ENCODE measurements at regions not wholly inside any gene's neighbourhood (a gene's known extent, or its start where the extent isn't known, plus 50 kb on each side); places are given as distances from the start of the nearest gene placed in this dataset.
"Not testable (repeated sequence)": the region's sequence is repeated elsewhere in the genome, so short reads cannot be mapped to it uniquely, and the experiment has no call there.

DNA sequence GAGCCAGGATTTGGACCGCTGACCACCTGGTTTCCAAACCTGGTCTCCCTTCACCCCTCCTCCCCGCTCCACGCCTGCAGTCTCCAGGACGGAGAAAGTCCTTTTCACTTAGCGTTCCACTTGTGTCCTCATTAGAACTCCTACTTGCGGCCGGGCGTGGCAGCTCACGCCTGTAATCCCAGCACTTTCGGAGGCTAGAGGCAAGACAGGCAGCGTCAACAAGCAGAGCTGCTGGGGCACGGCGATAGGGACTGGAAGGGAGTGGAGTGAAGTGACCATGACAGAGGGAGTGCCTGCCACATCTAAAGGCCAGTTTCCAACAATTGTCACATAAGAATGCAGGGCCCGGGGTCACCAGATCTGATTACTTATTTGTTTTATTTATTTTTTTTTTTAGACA lies 132.5 kb upstream of the NCOR2 start:
- H3K4me3 ChIP-seq (ENCODE audit: low read depth in 1 of 2, low read length in 2 of 2): no peak overlapping the region
- no peak overlapping the region for H2AFZ ChIP-seq (ENCODE audit: low read depth, low read length)
- H3K27me3 ChIP-seq (ENCODE audit: insufficient read depth, low read length, poor library complexity): no peaks in the 10 kb centered on the region
- no peak for TF ChIP-seq EZH2 (IDR thresholded peaks at IDR 0.05; ENCODE audit: borderline replicate concordance, low read depth, low read length, severe bottlenecking)
- TF ChIP-seq, protein P1, sequence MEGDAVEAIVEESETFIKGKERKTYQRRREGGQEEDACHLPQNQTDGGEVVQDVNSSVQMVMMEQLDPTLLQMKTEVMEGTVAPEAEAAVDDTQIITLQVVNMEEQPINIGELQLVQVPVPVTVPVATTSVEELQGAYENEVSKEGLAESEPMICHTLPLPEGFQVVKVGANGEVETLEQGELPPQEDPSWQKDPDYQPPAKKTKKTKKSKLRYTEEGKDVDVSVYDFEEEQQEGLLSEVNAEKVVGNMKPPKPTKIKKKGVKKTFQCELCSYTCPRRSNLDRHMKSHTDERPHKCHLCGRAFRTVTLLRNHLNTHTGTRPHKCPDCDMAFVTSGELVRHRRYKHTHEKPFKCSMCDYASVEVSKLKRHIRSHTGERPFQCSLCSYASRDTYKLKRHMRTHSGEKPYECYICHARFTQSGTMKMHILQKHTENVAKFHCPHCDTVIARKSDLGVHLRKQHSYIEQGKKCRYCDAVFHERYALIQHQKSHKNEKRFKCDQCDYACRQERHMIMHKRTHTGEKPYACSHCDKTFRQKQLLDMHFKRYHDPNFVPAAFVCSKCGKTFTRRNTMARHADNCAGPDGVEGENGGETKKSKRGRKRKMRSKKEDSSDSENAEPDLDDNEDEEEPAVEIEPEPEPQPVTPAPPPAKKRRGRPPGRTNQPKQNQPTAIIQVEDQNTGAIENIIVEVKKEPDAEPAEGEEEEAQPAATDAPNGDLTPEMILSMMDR (IDR thresholded peaks at IDR 0.05; ENCODE audit: borderline replicate concordance, extremely low read depth, low read length, poor library complexity, severe bottlenecking): no peak
- ATAC-seq (ENCODE audit: insufficient read depth, low read depth) (no peak), DNase-seq (no peak)
- H3K79me2 ChIP-seq (ENCODE audit: insufficient read depth, low read length): no peaks in the 10 kb centered on the region
- no peaks in the 10 kb centered on the region for H4K20me1 ChIP-seq (ENCODE audit: insufficient read depth, low read length)
- H3K9ac ChIP-seq (ENCODE audit: low read depth, low read length): no peak overlapping the region
- H3K4me2 ChIP-seq (ENCODE audit: insufficient read depth, low read length): no peak overlapping the region
- no peaks in the 10 kb centered on the region for H3K36me3 ChIP-seq (ENCODE audit: insufficient read depth, low read length)
- no peak overlapping the region for H3K27ac ChIP-seq (ENCODE audit: low read length)
- H3K9me3 ChIP-seq (ENCODE audit: insufficient read depth, low read length, severe bottlenecking): no peaks in the 10 kb centered on the region
- peaks cover under 1% of the 10 kb centered on the region for H3K4me1 ChIP-seq (ENCODE audit: insufficient read depth, low read length)

DNA sequence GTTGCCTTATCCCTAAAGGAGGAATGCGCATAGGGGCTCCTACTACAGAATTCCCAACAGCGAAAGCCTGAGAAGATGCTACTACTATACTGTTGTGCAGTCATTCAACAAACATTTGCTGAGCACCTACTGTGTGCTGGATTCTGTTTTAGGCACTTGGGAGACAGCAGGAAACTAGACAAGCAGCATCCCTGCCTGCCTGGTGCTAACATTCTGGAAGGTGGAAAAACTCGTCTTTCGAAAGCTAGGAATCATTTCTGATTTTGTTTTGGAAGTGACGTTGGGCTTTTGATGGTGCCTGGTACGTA lies 131.5 kb upstream of the NCOR2 start:
- no peak for TF ChIP-seq EZH2 (IDR thresholded peaks at IDR 0.05; ENCODE audit: borderline replicate concordance, low read depth, low read length, severe bottlenecking)
- TF ChIP-seq, protein P1 (IDR thresholded peaks at IDR 0.05; ENCODE audit: borderline replicate concordance, extremely low read depth, low read length, poor library complexity, severe bottlenecking): no peak
- no peaks in the 10 kb centered on the region for H3K27me3 ChIP-seq (ENCODE audit: insufficient read depth, low read length, poor library complexity)
- no peak for ATAC-seq (ENCODE audit: insufficient read depth, low read depth)
- no peak overlapping the region for H3K9ac ChIP-seq (ENCODE audit: low read depth, low read length)
- no peak overlapping the region for H3K27ac ChIP-seq (ENCODE audit: low read length)
- H3K36me3 ChIP-seq (ENCODE audit: insufficient read depth, low read length): no peaks in the 10 kb centered on the region
- no peaks in the 10 kb centered on the region for H3K9me3 ChIP-seq (ENCODE audit: insufficient read depth, low read length, severe bottlenecking)
- no peak overlapping the region for H2AFZ ChIP-seq (ENCODE audit: low read depth, low read length)
- H3K4me2 ChIP-seq (ENCODE audit: insufficient read depth, low read length): no peak overlapping the region
- H3K79me2 ChIP-seq (ENCODE audit: insufficient read depth, low read length): no peaks in the 10 kb centered on the region
- no peak overlapping the region for H3K4me3 ChIP-seq (ENCODE audit: low read depth in 1 of 2, low read length in 2 of 2)
- no peaks in the 10 kb centered on the region for H4K20me1 ChIP-seq (ENCODE audit: insufficient read depth, low read length)
- DNase-seq: no peak
- H3K4me1 ChIP-seq (ENCODE audit: insufficient read depth, low read length): peaks cover 10% of the 10 kb centered on the region

DNA sequence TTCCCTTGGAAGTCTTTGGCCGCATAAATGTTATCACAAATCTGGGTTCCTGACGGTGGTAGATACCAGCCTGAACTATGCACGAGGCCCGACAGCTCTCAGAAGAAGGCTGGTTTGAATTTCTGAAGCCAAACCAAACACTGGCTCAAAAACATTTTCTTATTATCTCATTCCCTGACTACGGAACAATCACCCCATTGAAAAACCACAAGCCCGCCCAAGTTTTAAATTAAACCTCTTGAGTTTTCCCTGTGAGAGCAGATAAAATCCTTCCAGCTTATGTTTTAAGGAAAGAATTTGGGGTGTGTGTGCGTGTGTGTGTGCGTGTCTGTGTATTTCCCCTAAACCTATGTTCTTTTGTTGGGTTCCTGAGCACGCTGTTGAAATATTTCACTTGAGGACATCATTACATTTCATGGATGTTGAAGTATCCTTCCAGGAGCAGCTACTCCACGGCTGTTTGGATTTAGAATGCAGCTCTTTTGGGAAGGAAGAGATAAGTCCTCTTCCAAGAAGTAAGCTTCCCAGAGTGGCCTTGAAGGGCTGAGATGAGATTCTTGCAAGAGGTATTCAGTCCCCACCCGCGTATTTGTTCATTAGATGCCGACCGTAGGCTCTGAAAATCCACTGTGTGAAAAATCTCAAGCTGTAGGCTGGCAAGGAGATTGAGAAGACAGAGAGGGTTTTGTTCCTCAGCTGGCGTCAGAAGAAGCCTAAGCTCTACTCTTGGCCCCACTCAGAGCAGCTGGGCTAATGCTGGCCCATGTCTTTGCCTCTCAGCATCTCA lies 131.0 kb upstream of the NCOR2 start:
- no peaks in the 10 kb centered on the region for H3K36me3 ChIP-seq (ENCODE audit: insufficient read depth, low read length)
- peaks cover 15% of the 10 kb centered on the region for H3K4me1 ChIP-seq (ENCODE audit: insufficient read depth, low read length)
- no peak overlapping the region for H3K9ac ChIP-seq (ENCODE audit: low read depth, low read length)
- no peak overlapping the region for H3K4me3 ChIP-seq (ENCODE audit: low read depth in 1 of 2, low read length in 2 of 2)
- H3K27ac ChIP-seq (ENCODE audit: low read length): no peak overlapping the region
- H3K4me2 ChIP-seq (ENCODE audit: insufficient read depth, low read length): no peak overlapping the region
- no peaks in the 10 kb centered on the region for H3K79me2 ChIP-seq (ENCODE audit: insufficient read depth, low read length)
- no peaks in the 10 kb centered on the region for H4K20me1 ChIP-seq (ENCODE audit: insufficient read depth, low read length)
- no peak for DNase-seq
- H3K27me3 ChIP-seq (ENCODE audit: insufficient read depth, low read length, poor library complexity): no peaks in the 10 kb centered on the region
- H3K9me3 ChIP-seq (ENCODE audit: insufficient read depth, low read length, severe bottlenecking): no peaks in the 10 kb centered on the region
- no peak for ATAC-seq (ENCODE audit: insufficient read depth, low read depth)
- TF ChIP-seq, protein P1 (IDR thresholded peaks at IDR 0.05; ENCODE audit: borderline replicate concordance, extremely low read depth, low read length, poor library complexity, severe bottlenecking): no peak
- no peak for TF ChIP-seq EZH2 (IDR thresholded peaks at IDR 0.05; ENCODE audit: borderline replicate concordance, low read depth, low read length, severe bottlenecking)
- no peak overlapping the region for H2AFZ ChIP-seq (ENCODE audit: low read depth, low read length)

DNA sequence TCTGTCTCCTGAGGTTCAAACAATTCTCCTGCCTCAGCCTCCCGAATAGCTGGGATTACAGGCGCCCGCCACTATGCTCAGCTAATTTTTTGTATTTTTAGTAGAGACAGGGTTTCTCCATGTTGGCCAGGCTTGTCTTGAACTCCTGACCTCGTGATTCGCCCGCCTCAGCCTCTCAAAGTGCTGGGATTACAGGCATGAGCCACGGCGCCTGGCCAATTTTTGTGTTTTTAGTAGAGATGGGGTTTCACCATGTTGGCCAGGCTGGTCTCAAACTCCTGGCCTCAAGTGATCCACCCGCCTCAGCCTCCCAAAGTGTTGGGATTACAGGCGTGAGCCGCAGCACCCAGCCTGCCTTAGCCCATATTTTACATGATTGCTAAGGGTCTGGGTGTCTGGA lies 130.3 kb upstream of the NCOR2 start:
- not testable (repeated sequence) for H3K36me3 ChIP-seq (ENCODE audit: insufficient read depth, low read length); H3K9me3 ChIP-seq (ENCODE audit: insufficient read depth, low read length, severe bottlenecking); H3K4me3 ChIP-seq (ENCODE audit: low read depth in 1 of 2, low read length in 2 of 2); H3K79me2 ChIP-seq (ENCODE audit: insufficient read depth, low read length); H3K9ac ChIP-seq (ENCODE audit: low read depth, low read length); H3K27me3 ChIP-seq (ENCODE audit: insufficient read depth, low read length, poor library complexity); H3K27ac ChIP-seq (ENCODE audit: low read length); DNase-seq; H3K4me2 ChIP-seq (ENCODE audit: insufficient read depth, low read length); H2AFZ ChIP-seq (ENCODE audit: low read depth, low read length); H4K20me1 ChIP-seq (ENCODE audit: insufficient read depth, low read length); ATAC-seq (ENCODE audit: insufficient read depth, low read depth)
- peaks cover 17% of the 10 kb centered on the region for H3K4me1 ChIP-seq (ENCODE audit: insufficient read depth, low read length)
